Body of pancreas (tissue), 4 donors: ENCODE measurements at regions not wholly inside any gene's neighbourhood (a gene's known extent, or its start where the extent isn't known, plus 50 kb on each side); places are given as distances from the start of the nearest gene placed in this dataset.

ENCODE experiments used
- ATAC-seq: fragments of 150-250 bp; one replicate; pipeline ENCODE4 v1.9.1; 2016
- DNase-seq, 4 donors: peaks; one replicate each; pipeline ENCODE4 v3.0.0-alpha.2; 2019
- H3K27ac ChIP-seq, 4 donors: fragments of 200-600 bp; sonication (generic); 1 replicate in 3 of 4; 2 replicates in 1 of 4; pipeline versions ENCODE4 v1.5.1 to v1.6.1; 2016 to 2019; ENCODE audit warnings: mild to moderate bottlenecking in 1 of 4, mixed read lengths in 1 of 4, moderate library complexity in 1 of 4
- H3K27me3 ChIP-seq, 2 donors: fragments of 200-600 bp; sonication (generic); one replicate each; pipeline ENCODE4 v1.6.0; 2016; ENCODE audit warnings: mild to moderate bottlenecking in 1 of 2
- H3K36me3 ChIP-seq, 2 donors: fragments of 200-600 bp; sonication (generic); replicated peaks in 1 of 2; 2 replicates each; pipeline ENCODE4 v1.5.1; 2016; ENCODE audit warnings: low read depth in 2 of 2; ENCODE audit not compliant: insufficient read depth in 1 of 2
- H3K4me1 ChIP-seq: fragments of 200-600 bp; sonication (generic); one replicate; pipeline ENCODE4 v1.6.0; 2016
- H3K4me3 ChIP-seq, 2 donors: fragments of 200-600 bp; sonication (generic); 1 replicate in 1 of 2; 2 replicates in 1 of 2; pipeline ENCODE4 v1.5.1; 2016 to 2019
- H3K9me3 ChIP-seq, 3 donors: fragments of 200-600 bp; sonication (generic); 1 replicate in 2 of 3; 2 replicates in 1 of 3; pipeline ENCODE4 v1.5.1; 2016
- POLR2A ChIP-seq, 3 donors: fragments of 450-650 bp; IDR thresholded peaks; one replicate each; pipeline ENCODE4 v1.6.1; 2016; ENCODE audit warnings: antibody characterized with exemption in 3 of 3, mild to moderate bottlenecking in 2 of 3
- WGBS, 2 donors: methylation state at CpG; one replicate each; pipeline ENCODE4 v1.1.5; 2017; 5-methylcytosine and 5-hydroxymethylcytosine counted together
- intact Hi-C: fragments of 100-400 bp; cut with DNase I; formaldehyde crosslinking; loops from one replicate; pipeline ENCODE4 v1.15.1; 2023
- TF ChIP-seq, protein P1 (sequence below), 7 experiments: fragments of 450-650 bp in 4 of 7; fragments of 200-600 bp in 3 of 7; sonication (generic) in 3 of 7; IDR thresholded peaks; one replicate each; pipeline ENCODE4 v1.5.1; 2016 to 2019; ENCODE audit warnings: antibody characterized with exemption in 7 of 7

GRCh38 chr7:69176841-69177240 lies 421.4 kb upstream of the AUTS2 start:
- DNase-seq (no peak), ATAC-seq (no peak)
- Histone ChIP-seq H3K4me3 (no peak overlapping the region), H3K36me3 (no peaks in the 10 kb centered on the region), H3K27ac (no peak overlapping the region), H3K4me1 (no peaks in the 10 kb centered on the region), H3K9me3 (no peaks in the 10 kb centered on the region), H3K27me3 (no peaks in the 10 kb centered on the region)
- intact Hi-C loops, result no loop called here
- 51 to 61% methylated on average over 2 of the region's 2 CpGs for WGBS, 2 donors
- no peak for TF ChIP-seq POLR2A (IDR thresholded peaks at IDR 0.05)
- TF ChIP-seq, protein P1, sequence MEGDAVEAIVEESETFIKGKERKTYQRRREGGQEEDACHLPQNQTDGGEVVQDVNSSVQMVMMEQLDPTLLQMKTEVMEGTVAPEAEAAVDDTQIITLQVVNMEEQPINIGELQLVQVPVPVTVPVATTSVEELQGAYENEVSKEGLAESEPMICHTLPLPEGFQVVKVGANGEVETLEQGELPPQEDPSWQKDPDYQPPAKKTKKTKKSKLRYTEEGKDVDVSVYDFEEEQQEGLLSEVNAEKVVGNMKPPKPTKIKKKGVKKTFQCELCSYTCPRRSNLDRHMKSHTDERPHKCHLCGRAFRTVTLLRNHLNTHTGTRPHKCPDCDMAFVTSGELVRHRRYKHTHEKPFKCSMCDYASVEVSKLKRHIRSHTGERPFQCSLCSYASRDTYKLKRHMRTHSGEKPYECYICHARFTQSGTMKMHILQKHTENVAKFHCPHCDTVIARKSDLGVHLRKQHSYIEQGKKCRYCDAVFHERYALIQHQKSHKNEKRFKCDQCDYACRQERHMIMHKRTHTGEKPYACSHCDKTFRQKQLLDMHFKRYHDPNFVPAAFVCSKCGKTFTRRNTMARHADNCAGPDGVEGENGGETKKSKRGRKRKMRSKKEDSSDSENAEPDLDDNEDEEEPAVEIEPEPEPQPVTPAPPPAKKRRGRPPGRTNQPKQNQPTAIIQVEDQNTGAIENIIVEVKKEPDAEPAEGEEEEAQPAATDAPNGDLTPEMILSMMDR (IDR thresholded peaks at IDR 0.05), result no peak

DNA sequence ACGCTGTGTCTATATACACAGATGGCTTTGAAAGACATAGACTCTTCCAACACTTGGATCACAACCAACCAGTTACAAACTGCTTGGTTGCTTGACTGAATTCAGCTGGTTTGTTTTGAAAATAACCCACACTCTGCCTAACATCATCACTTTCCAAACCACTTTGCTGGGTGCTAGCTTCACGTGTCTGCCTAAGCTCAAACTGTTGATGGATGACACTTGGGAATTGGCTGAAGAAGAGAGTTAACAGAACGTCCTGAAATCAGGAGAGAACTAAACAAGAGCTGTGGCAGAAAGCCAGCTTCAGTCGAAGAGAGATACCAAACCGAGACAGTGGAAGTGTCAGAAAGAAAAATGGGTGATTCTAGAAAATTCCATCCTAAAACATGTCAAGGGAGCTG lies 420.8 kb upstream of the AUTS2 start:
- H3K9me3 ChIP-seq, result no peaks in the 10 kb centered on the region
- no peaks in the 10 kb centered on the region for H3K36me3 ChIP-seq
- intact Hi-C loops, result no loop called here
- 40 to 43% methylated on average over 5 of the region's 5 CpGs for WGBS, 2 donors
- ATAC-seq (no peak), DNase-seq (peak in 3 of 4 donors; percentile 12 to 32 (median 17))
- no peaks in the 10 kb centered on the region for H3K27me3 ChIP-seq
- H3K4me3 ChIP-seq, result no peak overlapping the region
- H3K27ac ChIP-seq, result no peak overlapping the region
- H3K4me1 ChIP-seq, result no peaks in the 10 kb centered on the region
- TF ChIP-seq, protein P1 (IDR thresholded peaks at IDR 0.05), result no peak
- no peak for TF ChIP-seq POLR2A (IDR thresholded peaks at IDR 0.05)

DNA sequence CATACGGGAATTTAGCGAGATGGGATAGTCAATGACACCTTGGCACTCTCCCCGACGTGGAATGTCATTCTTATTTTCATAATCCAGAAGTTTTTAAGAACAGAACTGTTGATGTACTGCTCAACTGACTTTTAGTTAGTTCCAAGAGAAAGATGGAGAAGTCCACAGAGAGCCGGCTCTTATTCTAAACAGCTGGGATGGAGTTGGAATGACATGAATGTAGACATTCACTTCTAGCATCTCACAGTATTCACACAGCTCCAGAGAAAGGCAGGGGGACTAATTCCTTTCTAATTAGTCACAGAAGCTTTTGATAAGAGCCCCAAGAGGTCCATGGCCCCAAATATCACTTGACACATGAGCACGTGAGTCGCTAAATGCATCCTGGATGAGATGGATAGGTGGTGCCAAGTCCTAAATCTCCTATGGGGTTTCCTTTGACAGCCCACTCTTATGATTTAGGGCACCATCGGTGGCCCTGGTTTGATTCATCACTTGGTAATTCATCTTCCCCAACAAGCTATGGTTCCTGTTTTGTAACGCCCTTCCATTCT lies 420.3 kb upstream of the AUTS2 start:
- no peak overlapping the region for H3K4me3 ChIP-seq
- no peaks in the 10 kb centered on the region for H3K36me3 ChIP-seq
- no peak for TF ChIP-seq POLR2A (IDR thresholded peaks at IDR 0.05)
- TF ChIP-seq, protein P1 (IDR thresholded peaks at IDR 0.05), result no peak
- intact Hi-C loops, result no loop called here
- peak in 1 of 4 donors; percentile 7 for DNase-seq
- no peaks in the 10 kb centered on the region for H3K27me3 ChIP-seq
- no peaks in the 10 kb centered on the region for H3K4me1 ChIP-seq
- WGBS, 2 donors, result 59 to 65% methylated on average over 9 of the region's 9 CpGs
- peak; percentile 15 for ATAC-seq
- H3K27ac ChIP-seq, result no peak overlapping the region
- H3K9me3 ChIP-seq, result no peaks in the 10 kb centered on the region

GRCh38 chr7:69180662-69181061 lies 417.6 kb upstream of the AUTS2 start:
- Histone ChIP-seq H3K27ac (no peak overlapping the region), H3K9me3 (no peaks in the 10 kb centered on the region), H3K27me3 (no peaks in the 10 kb centered on the region), H3K4me1 (no peaks in the 10 kb centered on the region), H3K36me3 (no peaks in the 10 kb centered on the region), H3K4me3 (no peak overlapping the region)
- TF ChIP-seq, protein P1 (IDR thresholded peaks at IDR 0.05), result no peak
- TF ChIP-seq POLR2A (IDR thresholded peaks at IDR 0.05), result no peak
- ATAC-seq, result no peak
- WGBS, 2 donors, result 21 to 50% methylated on average over 1 of the region's 1 CpG
- DNase-seq, result no peak
- intact Hi-C loops, result no loop called here
